GM12864 (cell line): ENCODE measurements at regions not wholly inside any gene's neighbourhood (a gene's known extent, or its start where the extent isn't known, plus 50 kb on each side); places are given as distances from the start of the nearest gene placed in this dataset.

Experiments used
- DNase-seq: peaks from one replicate; pipeline ENCODE4 v3.0.0-alpha.2; 2011; ENCODE audit warnings: low read depth
- H3K4me3 ChIP-seq: 2 replicates; pipeline ENCODE4 v1.5.1; 2011; ENCODE audit warnings: mild to moderate bottlenecking, low read depth, low read length, control low read depth
- TF ChIP-seq, protein P1 (sequence below): IDR thresholded peaks from 2 replicates; pipeline ENCODE4 v1.5.1; 2011; ENCODE audit warnings: low read depth, mild to moderate bottlenecking, moderate library complexity, low read length, control low read depth, inconsistent platforms; ENCODE audit errors: missing control alignments

DNA sequence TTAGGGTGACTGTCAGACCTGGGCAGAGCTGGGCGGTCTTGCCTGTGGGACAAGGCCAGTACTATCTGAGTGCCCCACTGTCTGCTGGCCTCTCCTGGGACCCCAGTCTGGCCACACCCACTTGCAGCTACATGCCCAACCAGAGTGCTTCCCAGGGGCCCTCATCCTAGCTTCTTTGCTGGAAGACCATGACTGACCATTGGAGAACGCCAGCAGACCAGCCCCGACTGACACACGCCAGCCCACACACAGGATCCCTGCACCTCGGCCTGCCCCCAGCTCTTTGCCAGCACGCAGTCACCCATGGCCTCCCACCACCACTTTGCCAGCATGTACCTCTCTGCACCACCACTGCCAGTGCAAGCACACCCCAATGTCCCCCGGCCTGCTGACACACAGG, 585.7 kb downstream of the ZNF674 start:
- TF ChIP-seq, protein P1, sequence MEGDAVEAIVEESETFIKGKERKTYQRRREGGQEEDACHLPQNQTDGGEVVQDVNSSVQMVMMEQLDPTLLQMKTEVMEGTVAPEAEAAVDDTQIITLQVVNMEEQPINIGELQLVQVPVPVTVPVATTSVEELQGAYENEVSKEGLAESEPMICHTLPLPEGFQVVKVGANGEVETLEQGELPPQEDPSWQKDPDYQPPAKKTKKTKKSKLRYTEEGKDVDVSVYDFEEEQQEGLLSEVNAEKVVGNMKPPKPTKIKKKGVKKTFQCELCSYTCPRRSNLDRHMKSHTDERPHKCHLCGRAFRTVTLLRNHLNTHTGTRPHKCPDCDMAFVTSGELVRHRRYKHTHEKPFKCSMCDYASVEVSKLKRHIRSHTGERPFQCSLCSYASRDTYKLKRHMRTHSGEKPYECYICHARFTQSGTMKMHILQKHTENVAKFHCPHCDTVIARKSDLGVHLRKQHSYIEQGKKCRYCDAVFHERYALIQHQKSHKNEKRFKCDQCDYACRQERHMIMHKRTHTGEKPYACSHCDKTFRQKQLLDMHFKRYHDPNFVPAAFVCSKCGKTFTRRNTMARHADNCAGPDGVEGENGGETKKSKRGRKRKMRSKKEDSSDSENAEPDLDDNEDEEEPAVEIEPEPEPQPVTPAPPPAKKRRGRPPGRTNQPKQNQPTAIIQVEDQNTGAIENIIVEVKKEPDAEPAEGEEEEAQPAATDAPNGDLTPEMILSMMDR, result no peak
- DNase-seq, result no peak
- H3K4me3 ChIP-seq, result no peak overlapping the region

DNA sequence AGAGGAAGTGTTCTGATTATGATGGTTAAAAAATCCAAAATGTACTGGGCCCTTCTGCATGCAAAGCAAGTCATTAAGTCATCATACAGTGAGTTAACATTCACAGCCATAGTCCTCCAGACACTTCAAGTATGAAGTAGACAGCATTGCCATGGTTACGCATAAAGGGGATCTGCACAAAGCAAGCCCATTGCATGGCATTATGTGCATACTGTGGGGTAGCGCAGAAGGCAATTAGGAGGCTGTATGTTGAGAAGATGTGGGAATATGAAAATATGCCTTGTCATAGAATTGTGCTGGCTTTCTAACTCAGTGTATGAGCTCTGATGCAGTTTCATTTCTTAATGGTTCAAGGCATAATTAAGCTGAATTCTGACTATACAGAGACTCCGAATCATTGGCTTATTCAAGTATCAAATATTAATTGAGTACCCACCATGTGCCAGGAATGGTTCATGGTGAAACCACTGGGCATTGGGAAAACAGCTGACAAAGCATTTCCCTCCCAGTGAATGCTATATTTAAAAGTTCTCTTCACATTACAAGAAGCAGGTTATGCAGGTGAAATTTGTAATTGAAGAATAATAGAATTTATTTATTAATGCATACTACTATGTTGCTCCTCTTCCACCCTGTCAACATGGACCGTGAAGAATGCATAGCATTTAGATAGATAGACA, 588.9 kb downstream of the ZNF674 start:
- TF ChIP-seq, protein P1, result no peak
- DNase-seq, result no peak
- no peak overlapping the region for H3K4me3 ChIP-seq

DNA sequence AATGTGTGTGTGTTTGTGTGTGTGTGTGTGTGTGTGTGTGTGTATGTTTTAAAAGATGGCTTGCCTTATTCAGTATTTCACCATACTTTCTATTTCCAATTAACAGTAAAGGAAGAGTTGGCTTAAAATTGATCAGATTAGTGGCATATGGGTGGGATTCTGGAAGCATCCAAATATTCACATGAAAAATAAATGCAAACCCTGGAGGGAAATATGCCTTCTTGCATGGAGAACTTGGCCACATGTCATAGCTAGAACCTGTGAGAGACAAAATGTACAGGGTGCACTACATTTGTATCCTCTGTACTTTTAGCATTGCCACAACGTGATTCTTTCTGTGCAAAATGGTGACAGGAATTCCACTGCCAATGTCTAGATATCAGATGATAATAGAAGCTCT, 589.6 kb downstream of the ZNF674 start:
- no peak for DNase-seq
- no peak overlapping the region for H3K4me3 ChIP-seq
- TF ChIP-seq, protein P1, result no peak

DNA sequence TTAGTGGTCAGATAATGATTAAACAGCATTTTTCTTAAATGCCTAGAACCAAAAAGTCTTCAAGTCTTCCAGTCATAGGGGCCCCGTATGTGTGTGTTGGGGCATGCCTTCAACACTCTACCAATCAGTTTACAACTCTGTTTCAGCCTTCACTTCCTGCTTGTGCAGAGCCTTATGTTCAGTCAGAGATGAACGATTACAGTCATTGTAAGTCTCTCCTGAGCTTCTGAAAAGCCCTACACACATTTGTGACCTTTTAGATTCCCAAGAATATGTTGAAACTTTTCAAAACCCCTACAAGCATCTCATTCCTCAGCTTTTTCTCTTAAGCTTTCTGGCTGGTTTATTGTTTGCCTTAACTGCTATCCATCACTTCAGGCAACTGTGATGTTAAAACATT, 591.2 kb downstream of the ZNF674 start:
- DNase-seq, result no peak
- no peak overlapping the region for H3K4me3 ChIP-seq
- TF ChIP-seq, protein P1, result no peak

DNA sequence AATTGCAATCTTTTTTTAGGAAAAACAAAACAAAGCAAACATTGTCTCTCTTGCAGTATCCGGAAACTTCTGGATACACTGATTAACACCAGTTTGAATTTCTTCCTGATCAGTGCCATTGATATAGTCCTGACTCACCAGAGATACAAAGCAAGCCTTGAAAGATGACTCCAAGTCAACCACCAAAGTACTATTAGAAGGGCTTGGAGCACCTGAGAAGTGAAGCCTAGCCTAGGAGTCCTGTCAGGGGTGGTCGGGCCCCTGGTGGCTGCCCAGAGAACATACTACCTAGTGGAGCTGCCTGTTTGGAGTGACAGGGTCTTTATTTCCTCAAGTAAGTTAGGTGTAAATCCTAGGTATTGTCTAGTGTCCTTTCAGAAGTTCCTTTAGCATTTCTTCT, 593.2 kb downstream of the ZNF674 start:
- TF ChIP-seq, protein P1, result no peak
- no peak for DNase-seq

DNA sequence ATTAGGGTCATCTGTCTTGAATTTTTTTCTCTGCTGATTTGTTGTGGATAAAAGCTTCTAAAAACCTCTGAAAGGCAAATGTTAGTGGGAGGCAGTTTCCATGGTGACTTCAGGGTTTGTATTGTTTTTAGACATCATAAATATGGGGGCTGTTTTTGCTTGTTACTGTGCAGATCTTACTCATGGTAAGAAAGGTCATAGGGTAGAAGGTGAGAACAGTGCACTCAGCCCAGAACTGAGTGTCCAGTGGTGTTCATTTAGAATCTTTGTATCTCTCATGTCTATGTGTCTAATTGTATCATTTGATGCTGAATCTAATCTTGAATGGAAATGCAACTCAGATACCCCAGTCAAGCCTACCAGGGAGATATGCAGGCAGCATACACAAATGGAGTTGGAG, 609.8 kb downstream of the ZNF674 start:
- no peak for DNase-seq
- TF ChIP-seq, protein P1, result no peak
- no peak overlapping the region for H3K4me3 ChIP-seq

More for the DNA sequence above, 593.2 kb downstream of the ZNF674 start:
- H3K4me3 ChIP-seq, result no peak overlapping the region

DNA sequence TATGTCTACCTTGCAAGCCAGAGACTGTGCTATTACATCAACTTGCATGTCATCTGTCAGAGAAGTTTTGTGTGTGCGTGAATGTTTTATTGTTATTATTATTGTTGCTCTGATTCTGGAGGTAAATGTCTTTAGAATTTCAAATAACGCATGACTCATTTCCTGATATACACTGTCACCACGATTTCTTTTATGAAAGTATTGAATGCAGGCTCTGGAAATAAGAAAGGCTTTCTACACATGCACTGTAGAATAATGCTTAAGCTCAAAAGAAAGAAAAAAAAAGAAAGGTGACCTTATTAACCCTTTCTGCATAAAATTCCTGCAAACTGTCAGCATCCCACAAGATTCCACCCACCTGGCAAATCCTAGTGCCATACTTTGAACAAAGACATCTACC, 632.9 kb downstream of the ZNF674 start:
- TF ChIP-seq, protein P1, result no peak
- DNase-seq, result no peak
- H3K4me3 ChIP-seq, result no peak overlapping the region
